ENCODE measurements at regions not wholly inside any gene's neighbourhood (a gene's known extent, or its start where the extent isn't known, plus 50 kb on each side); places are given as distances from the start of the nearest gene placed in this dataset.

DNA sequence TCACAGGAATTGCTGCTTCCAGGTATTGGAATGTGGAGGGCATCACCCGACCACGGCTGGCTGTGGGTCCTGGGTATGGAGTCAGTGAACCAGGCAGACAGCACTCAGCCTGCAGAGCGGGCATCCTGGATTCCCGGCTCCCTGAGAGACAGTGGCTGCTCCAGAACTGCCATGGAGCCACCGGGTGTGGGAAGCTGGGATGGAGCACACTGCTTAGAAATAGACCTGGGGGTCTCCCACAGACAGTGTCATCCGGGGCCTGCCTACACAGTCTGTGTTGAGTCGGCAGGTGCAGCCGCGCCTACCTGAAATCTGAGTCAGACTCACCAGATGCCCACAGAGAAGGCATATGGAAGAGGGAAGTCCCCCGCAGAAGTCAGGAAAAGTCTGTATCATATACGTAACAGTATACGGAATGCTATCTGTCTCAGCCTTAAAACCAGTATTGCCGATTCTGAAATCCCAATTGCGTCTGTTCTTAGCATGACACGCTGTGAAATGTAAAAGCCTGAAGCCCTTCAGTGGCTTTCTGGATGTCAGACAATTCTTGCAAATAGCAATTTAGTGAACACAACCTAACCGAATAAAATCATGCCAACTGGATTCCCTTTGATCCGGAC lies 509.7 kb upstream of the MYT1L start:
- TF ChIP-seq, protein P1, sequence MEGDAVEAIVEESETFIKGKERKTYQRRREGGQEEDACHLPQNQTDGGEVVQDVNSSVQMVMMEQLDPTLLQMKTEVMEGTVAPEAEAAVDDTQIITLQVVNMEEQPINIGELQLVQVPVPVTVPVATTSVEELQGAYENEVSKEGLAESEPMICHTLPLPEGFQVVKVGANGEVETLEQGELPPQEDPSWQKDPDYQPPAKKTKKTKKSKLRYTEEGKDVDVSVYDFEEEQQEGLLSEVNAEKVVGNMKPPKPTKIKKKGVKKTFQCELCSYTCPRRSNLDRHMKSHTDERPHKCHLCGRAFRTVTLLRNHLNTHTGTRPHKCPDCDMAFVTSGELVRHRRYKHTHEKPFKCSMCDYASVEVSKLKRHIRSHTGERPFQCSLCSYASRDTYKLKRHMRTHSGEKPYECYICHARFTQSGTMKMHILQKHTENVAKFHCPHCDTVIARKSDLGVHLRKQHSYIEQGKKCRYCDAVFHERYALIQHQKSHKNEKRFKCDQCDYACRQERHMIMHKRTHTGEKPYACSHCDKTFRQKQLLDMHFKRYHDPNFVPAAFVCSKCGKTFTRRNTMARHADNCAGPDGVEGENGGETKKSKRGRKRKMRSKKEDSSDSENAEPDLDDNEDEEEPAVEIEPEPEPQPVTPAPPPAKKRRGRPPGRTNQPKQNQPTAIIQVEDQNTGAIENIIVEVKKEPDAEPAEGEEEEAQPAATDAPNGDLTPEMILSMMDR (IDR thresholded peaks at IDR 0.05): no peak

DNA sequence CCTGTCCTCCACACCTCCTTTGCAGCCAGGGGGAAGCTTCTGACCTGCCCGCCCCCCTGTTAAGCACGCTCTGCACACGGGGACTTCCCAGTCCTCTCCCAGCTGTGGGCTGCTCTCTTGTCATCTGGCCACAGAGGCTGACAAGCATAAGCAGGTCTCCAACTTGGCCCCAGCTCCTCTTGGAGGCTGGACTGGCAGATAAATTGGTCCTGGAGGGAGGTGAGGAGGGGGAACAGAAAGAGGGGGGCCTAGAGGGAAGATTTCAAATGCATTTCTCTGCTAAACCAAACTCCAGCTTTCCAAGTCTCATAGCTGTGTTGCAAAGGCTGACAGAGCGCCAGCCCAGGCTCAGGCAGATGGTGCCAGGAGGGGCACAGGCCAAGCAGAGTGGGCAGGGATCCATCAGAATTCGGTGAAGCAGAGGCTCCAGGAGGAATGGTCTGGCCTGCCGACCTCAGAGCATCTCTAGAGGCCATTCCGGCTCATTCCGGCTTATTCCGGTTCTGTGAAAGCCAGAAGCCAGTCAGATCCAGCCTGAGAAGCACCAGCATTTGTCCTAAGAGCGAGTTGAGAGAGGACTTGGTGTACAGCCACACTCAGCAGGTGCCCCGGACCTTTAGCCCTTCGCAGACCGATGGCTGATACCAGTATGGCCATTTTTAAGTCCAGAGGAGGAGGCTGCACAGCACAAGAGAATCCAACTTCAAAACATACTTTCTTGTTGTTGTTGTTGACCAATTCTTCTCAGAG lies 508.9 kb upstream of the MYT1L start:
- H3K4me3 ChIP-seq: no peak overlapping the region
- TF ChIP-seq, protein P1 (IDR thresholded peaks at IDR 0.05): no peak
- H3K4me1 ChIP-seq: no peaks in the 10 kb centered on the region
- intact Hi-C loops (cut with DNase I): no loop called here
- H3K9ac ChIP-seq (ENCODE audit: low read depth in 2 of 2, low read length in 2 of 2): no peak overlapping the region
- no peaks in the 10 kb centered on the region for H3K27me3 ChIP-seq
- H3K9me3 ChIP-seq: no peaks in the 10 kb centered on the region
- peak; percentile 1 for DNase-seq
- no peak overlapping the region for H3K27ac ChIP-seq
- no peaks in the 10 kb centered on the region for H3K36me3 ChIP-seq

More for the DNA sequence above, 509.7 kb upstream of the MYT1L start:
- no peak overlapping the region for H3K27ac ChIP-seq
- H3K4me1 ChIP-seq: no peaks in the 10 kb centered on the region
- no peak for DNase-seq
- intact Hi-C loops (cut with DNase I): no loop called here
- H3K36me3 ChIP-seq: no peaks in the 10 kb centered on the region
- no peaks in the 10 kb centered on the region for H3K9me3 ChIP-seq
- H3K27me3 ChIP-seq: no peaks in the 10 kb centered on the region
- H3K4me3 ChIP-seq: no peak overlapping the region
- H3K9ac ChIP-seq (ENCODE audit: low read depth in 2 of 2, low read length in 2 of 2): no peak overlapping the region

DNA sequence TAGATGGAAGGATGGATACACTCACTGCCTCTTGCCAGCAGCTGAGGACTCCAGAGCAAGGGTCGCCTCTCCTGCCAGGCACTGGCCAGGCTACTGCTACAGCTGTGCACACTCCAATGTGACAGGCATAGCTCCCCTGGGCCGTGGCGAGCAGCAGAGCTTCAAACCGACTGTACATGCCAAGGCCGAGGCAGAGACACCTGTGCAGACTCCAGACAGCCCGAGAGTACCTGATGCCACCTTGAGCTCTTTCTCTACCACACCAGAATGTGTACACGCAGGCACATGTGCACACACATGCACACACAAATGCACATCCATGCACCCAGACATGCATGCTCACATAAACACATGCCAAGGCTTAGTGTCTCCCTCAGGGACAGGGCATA lies 508.3 kb upstream of the MYT1L start:
- TF ChIP-seq, protein P1 (IDR thresholded peaks at IDR 0.05): no peak
- no peaks in the 10 kb centered on the region for H3K36me3 ChIP-seq
- H3K4me3 ChIP-seq: no peak overlapping the region
- no peak overlapping the region for H3K27ac ChIP-seq
- no peak overlapping the region for H3K9ac ChIP-seq (ENCODE audit: low read depth in 2 of 2, low read length in 2 of 2)
- no peaks in the 10 kb centered on the region for H3K4me1 ChIP-seq
- intact Hi-C loops (cut with DNase I): no loop called here
- H3K9me3 ChIP-seq: no peaks in the 10 kb centered on the region
- peak; percentile 9 for DNase-seq
- no peaks in the 10 kb centered on the region for H3K27me3 ChIP-seq

DNA sequence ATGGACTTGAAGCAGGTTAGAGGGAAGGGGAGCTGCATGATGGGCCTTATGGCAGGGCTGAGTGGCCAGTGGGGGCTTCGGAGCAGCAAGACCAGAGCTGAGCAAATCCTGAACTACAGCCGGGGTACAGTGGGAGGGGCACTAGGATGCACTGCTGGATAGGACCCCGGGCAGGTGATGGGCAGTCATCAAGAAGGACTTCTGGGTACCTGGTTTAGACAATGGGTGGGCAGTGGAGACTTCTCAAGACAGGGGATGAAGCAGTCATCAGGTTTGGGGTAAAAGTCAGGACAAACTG lies 507.4 kb upstream of the MYT1L start:
- Histone ChIP-seq H3K9me3 (no peaks in the 10 kb centered on the region), H3K4me1 (no peaks in the 10 kb centered on the region), H3K27me3 (no peaks in the 10 kb centered on the region), H3K36me3 (no peaks in the 10 kb centered on the region), H3K9ac (ENCODE audit: low read depth in 2 of 2, low read length in 2 of 2) (no peak overlapping the region), H3K4me3 (no peak overlapping the region), H3K27ac (no peak overlapping the region)
- no peak for DNase-seq
- TF ChIP-seq, protein P1 (IDR thresholded peaks at IDR 0.05): no peak
- intact Hi-C loops (cut with DNase I): no loop called here

DNA sequence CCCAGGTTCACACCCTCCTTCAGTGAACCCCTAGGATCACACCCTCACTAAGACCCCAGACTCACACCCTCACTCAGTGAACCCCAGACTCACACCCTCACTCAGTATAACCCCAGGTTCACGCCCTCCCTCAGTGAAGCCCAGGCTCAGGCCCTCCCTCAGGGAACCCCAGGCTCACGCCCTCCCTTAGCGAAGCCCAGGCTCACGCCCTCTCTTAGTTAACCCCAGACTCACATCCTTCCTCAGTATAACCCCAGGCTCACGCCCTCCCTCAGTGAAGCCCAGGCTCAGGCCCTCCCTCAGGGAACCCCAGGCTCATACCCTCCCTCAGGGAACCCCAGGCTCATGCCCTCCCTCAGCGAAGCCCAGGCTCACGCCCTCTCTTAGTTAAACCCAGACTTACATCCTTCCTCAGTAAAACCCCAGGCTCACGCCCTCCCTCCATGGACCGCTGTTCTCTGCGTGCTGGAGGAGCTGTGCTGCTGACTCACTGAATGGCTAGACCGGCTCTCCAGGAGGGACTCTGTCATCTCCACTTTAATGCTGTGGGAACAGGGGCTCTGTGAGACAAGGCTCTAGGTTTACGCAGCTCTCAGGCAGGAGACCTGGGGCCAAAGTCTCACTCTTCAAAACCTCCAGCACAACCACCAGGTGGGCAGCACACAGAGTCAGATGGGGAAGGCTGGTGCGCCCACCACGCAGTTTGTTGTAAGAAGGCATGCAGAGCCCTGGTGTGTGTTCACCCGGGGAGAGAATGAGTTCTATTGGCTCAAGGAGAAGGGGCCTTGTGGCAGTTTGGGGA lies 506.9 kb upstream of the MYT1L start:
- intact Hi-C loops (cut with DNase I): no loop called here
- TF ChIP-seq, protein P1 (IDR thresholded peaks at IDR 0.05): no peak
- Histone ChIP-seq H3K4me1 (no peaks in the 10 kb centered on the region), H3K27ac (no peak overlapping the region), H3K4me3 (no peak overlapping the region), H3K9me3 (no peaks in the 10 kb centered on the region), H3K36me3 (no peaks in the 10 kb centered on the region), H3K27me3 (no peaks in the 10 kb centered on the region), H3K9ac (ENCODE audit: low read depth in 2 of 2, low read length in 2 of 2) (no peak overlapping the region)
- DNase-seq: peak; percentile 8

Data from colonic mucosa (tissue), 4 donors.